MCF 10A (cell line): ENCODE measurements at regions not wholly inside any gene's neighbourhood (a gene's known extent, or its start where the extent isn't known, plus 50 kb on each side); places are given as distances from the start of the nearest gene placed in this dataset.

Experiments
- BruUV-seq: library from RNA; stranded (reverse); fragments of 400-500 nt; replicated peaks from 2 replicates; lab custom pipeline; 2021; lab: Mats Ljungman, UMichigan
- CTCF ChIA-PET: fragments of 300-600 bp; sonication (Branson Sonifier 250); formaldehyde crosslinking; extraction: SDS; loops from one replicate; lab custom pipeline; 2021; ENCODE audit warnings: antibody characterized with exemption, inconsistent platforms; lab: Yijun Ruan, JAX
- POLR2A ChIA-PET: fragments of 300-600, 350-650 bp; sonication (Branson Sonifier 250); formaldehyde crosslinking; extraction: SDS; loops from one replicate; lab custom pipeline; 2020; ENCODE audit warnings: antibody characterized with exemption, inconsistent platforms; lab: Yijun Ruan, JAX
- DNase-seq: peaks from one replicate; pipeline ENCODE4 v3.0.0-alpha.2; 2018; ENCODE audit not compliant: unreplicated experiment
- H3K27ac Mint-ChIP-seq: one replicate; pipeline ENCODE4 v1.8.0; 2022; ENCODE audit warnings: mild to moderate bottlenecking, low read depth, mixed read lengths; ENCODE audit not compliant: unreplicated experiment
- H3K27me3 Mint-ChIP-seq: one replicate; pipeline ENCODE4 v1.8.0; 2022; ENCODE audit warnings: mixed read lengths; ENCODE audit not compliant: insufficient read depth, unreplicated experiment
- H3K36me3 Mint-ChIP-seq: one replicate; pipeline ENCODE4 v1.8.0; 2022; ENCODE audit warnings: mild to moderate bottlenecking, moderate library complexity, mixed read lengths; ENCODE audit not compliant: insufficient read depth, unreplicated experiment
- H3K4me1 Mint-ChIP-seq: one replicate; pipeline ENCODE4 v1.8.0; 2022; ENCODE audit warnings: mixed read lengths; ENCODE audit not compliant: insufficient read depth, unreplicated experiment
- H3K4me3 Mint-ChIP-seq: one replicate; pipeline ENCODE4 v1.8.0; 2022; ENCODE audit warnings: mild to moderate bottlenecking, moderate library complexity, mixed read lengths; ENCODE audit not compliant: unreplicated experiment
- H3K9me3 Mint-ChIP-seq: one replicate; pipeline ENCODE4 v1.8.0; 2022; ENCODE audit warnings: mixed read lengths; ENCODE audit not compliant: unreplicated experiment
- CTCF ChIP-seq: fragments of 200-600 bp; IDR thresholded peaks from one replicate; pipeline ENCODE4 v1.8.0; 2022; ENCODE audit warnings: antibody characterized with exemption, mild to moderate bottlenecking; ENCODE audit not compliant: unreplicated experiment
- intact Hi-C: fragments of 100-400 bp; cut with micrococcal nuclease; formaldehyde crosslinking; loops from 2 replicates; pipeline ENCODE4 v1.14.1; 2022

GRCh38 chrX:125003746-125004446 lies 315.8 kb upstream of the TEX13C start:
- H3K27me3 Mint-ChIP-seq: no peaks in the 10 kb centered on the region
- no peak for TF ChIP-seq CTCF
- DNase-seq: no peak
- no TSS peak for BruUV-seq
- no peaks in the 10 kb centered on the region for H3K4me1 Mint-ChIP-seq
- H3K36me3 Mint-ChIP-seq: no peaks in the 10 kb centered on the region
- no peak overlapping the region for H3K4me3 Mint-ChIP-seq
- H3K27ac Mint-ChIP-seq: no peak overlapping the region
- POLR2A ChIA-PET: interaction anchor here (0.9 kb wide), 1 partner anchor 16 kb away, joined by 3 read pairs; no protein-coding TSS in a partner anchor
- intact Hi-C loops: no loop called here
- CTCF ChIA-PET: no interaction called here
- H3K9me3 Mint-ChIP-seq: peaks cover 21% of the 10 kb centered on the region

DNA sequence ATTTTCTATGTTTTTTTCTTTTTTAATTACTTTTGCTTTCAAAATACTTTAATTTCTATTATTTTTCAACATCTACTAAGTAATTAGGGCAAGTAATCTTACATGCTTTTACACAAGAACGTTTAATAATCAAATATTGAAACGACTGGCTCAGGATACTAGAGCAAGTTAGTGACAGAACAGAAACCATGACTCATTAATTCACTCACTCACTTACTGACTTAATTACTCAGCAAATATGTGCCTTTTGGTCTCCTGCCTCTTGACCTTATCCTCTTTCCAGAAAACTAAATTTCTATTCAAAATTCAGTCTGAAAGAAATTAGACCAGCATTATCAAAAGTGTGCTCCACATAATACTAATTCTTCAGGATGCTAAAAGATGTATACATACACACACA lies 314.9 kb upstream of the TEX13C start:
- POLR2A ChIA-PET: interaction anchor here (0.9 to 1.1 kb wide), 2 partner anchors 9 to 15 kb away, joined by 3 read pairs; no protein-coding TSS in a partner anchor
- peaks cover 27% of the 10 kb centered on the region for H3K9me3 Mint-ChIP-seq
- H3K27me3 Mint-ChIP-seq: no peaks in the 10 kb centered on the region
- H3K4me1 Mint-ChIP-seq: no peaks in the 10 kb centered on the region
- DNase-seq: peak; percentile 14
- no peak for TF ChIP-seq CTCF
- no TSS peak for BruUV-seq
- H3K4me3 Mint-ChIP-seq: no peak overlapping the region
- H3K36me3 Mint-ChIP-seq: no peaks in the 10 kb centered on the region
- no peak overlapping the region for H3K27ac Mint-ChIP-seq
- intact Hi-C loops: no loop called here
- CTCF ChIA-PET: interaction anchor here (0.6 kb wide), 1 partner anchor 9 kb away, joined by 3 read pairs; no protein-coding TSS in a partner anchor

DNA sequence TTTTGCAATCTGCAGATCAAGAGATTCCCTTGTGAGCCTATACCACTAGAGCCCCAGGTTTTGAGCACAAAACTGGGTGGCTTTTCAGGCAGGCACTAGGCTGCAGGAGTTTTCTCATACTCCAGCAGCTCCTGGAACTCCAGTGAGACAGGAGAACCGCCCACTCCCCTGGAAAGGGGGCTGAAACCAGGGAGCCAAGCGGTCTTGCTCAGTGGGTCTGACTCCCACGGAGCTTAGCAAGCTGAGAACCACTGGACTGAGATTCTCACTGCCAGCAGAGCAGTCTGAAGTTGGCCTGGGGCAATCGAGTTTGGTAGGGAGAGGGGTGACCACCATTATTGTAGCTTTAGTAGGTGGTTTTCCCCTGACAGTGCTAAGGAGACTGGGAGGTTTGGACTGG lies 313.8 kb upstream of the TEX13C start:
- H3K36me3 Mint-ChIP-seq: no peaks in the 10 kb centered on the region
- H3K27ac Mint-ChIP-seq: no peak overlapping the region
- no TSS peak for BruUV-seq
- intact Hi-C loops: no loop called here
- H3K9me3 Mint-ChIP-seq: peaks cover 27% of the 10 kb centered on the region
- H3K4me1 Mint-ChIP-seq: no peaks in the 10 kb centered on the region
- ChIA-PET POLR2A (no interaction called here), CTCF (interaction anchor here (1.1 kb wide), 1 partner anchor 42 kb away, joined by 4 read pairs; no protein-coding TSS in a partner anchor)
- H3K27me3 Mint-ChIP-seq: no peaks in the 10 kb centered on the region
- no peak for DNase-seq
- no peak overlapping the region for H3K4me3 Mint-ChIP-seq
- TF ChIP-seq CTCF: no peak

- DNase-seq: no peak
- H3K9me3 Mint-ChIP-seq: peaks cover 27% of the 10 kb centered on the region
- H3K27ac Mint-ChIP-seq: no peak overlapping the region
- POLR2A ChIA-PET: no interaction called here
- no peaks in the 10 kb centered on the region for H3K27me3 Mint-ChIP-seq
- H3K4me1 Mint-ChIP-seq: no peaks in the 10 kb centered on the region
- no peak for TF ChIP-seq CTCF
- CTCF ChIA-PET: interaction anchor here (1.1 kb wide), 1 partner anchor 41 kb away, joined by 4 read pairs; no protein-coding TSS in a partner anchor
- intact Hi-C loops: no loop called here
- no TSS peak for BruUV-seq
- no peaks in the 10 kb centered on the region for H3K36me3 Mint-ChIP-seq
- H3K4me3 Mint-ChIP-seq: no peak overlapping the region
These were observed 313.0 kb upstream of the TEX13C start for GRCh38 chrX:125006704-125007103.
